ENCODE measurements at regions not wholly inside any gene's neighbourhood (a gene's known extent, or its start where the extent isn't known, plus 50 kb on each side); places are given as distances from the start of the nearest gene placed in this dataset.
"Not testable (repeated sequence)": the region's sequence is repeated elsewhere in the genome, so short reads cannot be mapped to it uniquely, and the experiment has no call there.

- WGBS, 3 donors: 88 to 96% (median 93%) methylated on average over 3 of the region's 3 CpGs
Measured at GRCh38 chr11:69584160-69584559, 56.8 kb upstream of the CCND1 start.

DNA sequence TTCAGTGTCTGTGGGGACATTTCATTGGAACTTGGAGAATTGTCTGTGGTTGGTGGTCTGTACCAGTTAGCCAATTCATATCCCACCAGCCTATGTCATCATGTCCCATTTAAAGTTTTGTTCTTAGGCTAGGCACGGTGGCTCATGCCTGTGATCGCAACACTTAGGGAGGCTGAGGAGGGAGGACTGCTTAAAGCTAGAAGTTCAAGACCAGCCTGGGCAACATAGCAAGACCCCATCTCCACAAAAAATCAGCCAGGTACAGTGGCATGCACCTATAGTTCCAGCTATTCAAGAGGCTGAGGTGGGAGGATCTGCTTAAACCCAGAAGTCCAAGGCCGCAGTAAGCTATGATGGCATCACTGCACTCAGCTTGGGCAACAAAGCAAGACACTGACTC lies 55.6 kb upstream of the CCND1 start:
- Histone ChIP-seq H3K4me1 (ENCODE audit: insufficient read depth) (no peaks in the 10 kb centered on the region), H3K27me3 (no peaks in the 10 kb centered on the region), H3K36me3 (no peaks in the 10 kb centered on the region), H3K9me3 (peaks cover 0 to 2% of the 10 kb centered on the region in 2 donors), H3K4me3 (no peak overlapping the region), H3K27ac (no peak overlapping the region)
- DNase-seq: no peak
- intact Hi-C loops (cut with DNase I): no loop called here
- WGBS, 3 donors: 93 to 97% (median 97%) methylated on average over 3 of the region's 3 CpGs
- TF ChIP-seq EP300 (IDR thresholded peaks at IDR 0.05): no peak
- no peak for TF ChIP-seq CTCF (IDR thresholded peaks at IDR 0.05)
- no peak for TF ChIP-seq POLR2A (IDR thresholded peaks at IDR 0.05)

More at GRCh38 chr11:69584160-69584559, 56.8 kb upstream of the CCND1 start:
- Histone ChIP-seq H3K27me3 (no peaks in the 10 kb centered on the region), H3K4me1 (ENCODE audit: insufficient read depth) (no peaks in the 10 kb centered on the region), H3K36me3 (no peaks in the 10 kb centered on the region), H3K4me3 (no peak overlapping the region), H3K27ac (no peak overlapping the region), H3K9me3 (peaks cover 0 to 2% of the 10 kb centered on the region in 2 donors)
- TF ChIP-seq EP300 (IDR thresholded peaks at IDR 0.05): no peak
- no peak for TF ChIP-seq POLR2A (IDR thresholded peaks at IDR 0.05)
- TF ChIP-seq CTCF (IDR thresholded peaks at IDR 0.05): no peak
- DNase-seq: no peak
- intact Hi-C loops (cut with DNase I): no loop called here

GRCh38 chr11:69587454-69588090 lies 53.4 kb upstream of the CCND1 start:
- H3K4me3 ChIP-seq: no peak overlapping the region
- intact Hi-C loops (cut with DNase I): no loop called here
- 83 to 95% (median 93%) methylated on average over 5 of the region's 5 CpGs for WGBS, 3 donors

DNA sequence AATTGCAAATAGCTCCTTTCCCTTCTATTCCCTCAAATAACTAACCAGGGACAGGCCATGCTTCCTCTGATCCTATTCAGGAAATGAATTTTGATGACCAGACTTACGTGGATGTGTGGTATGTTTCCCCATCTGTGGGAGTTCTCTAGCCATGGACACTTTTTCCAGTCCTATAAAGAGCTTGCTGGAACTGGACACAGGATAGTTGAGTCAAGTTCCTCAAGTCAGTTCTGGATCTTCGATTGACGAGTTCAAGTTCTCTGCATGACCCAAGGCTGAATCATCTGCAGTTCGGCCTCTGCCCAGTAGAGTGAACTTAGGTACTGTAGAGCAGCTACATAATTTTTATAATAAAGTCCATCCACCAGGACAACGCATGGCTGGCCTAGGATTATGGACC lies 52.7 kb upstream of the CCND1 start:
- intact Hi-C loops (cut with DNase I): no loop called here
- H3K4me1 ChIP-seq (ENCODE audit: insufficient read depth): no peaks in the 10 kb centered on the region
- peaks cover 0 to 2% of the 10 kb centered on the region in 2 donors for H3K9me3 ChIP-seq
- no peak overlapping the region for H3K27ac ChIP-seq
- H3K4me3 ChIP-seq: no peak overlapping the region
- no peak for DNase-seq
- no peaks in the 10 kb centered on the region for H3K36me3 ChIP-seq
- no peak for TF ChIP-seq POLR2A (IDR thresholded peaks at IDR 0.05)
- TF ChIP-seq EP300 (IDR thresholded peaks at IDR 0.05): no peak
- TF ChIP-seq CTCF (IDR thresholded peaks at IDR 0.05): no peak
- 66 to 80% (median 79%) methylated on average over 5 of the region's 5 CpGs for WGBS, 3 donors
- no peaks in the 10 kb centered on the region for H3K27me3 ChIP-seq

More at GRCh38 chr11:69587454-69588090, 53.4 kb upstream of the CCND1 start:
- DNase-seq: no peak
- Histone ChIP-seq H3K9me3 (peaks cover 0 to 2% of the 10 kb centered on the region in 2 donors), H3K27ac (no peak overlapping the region), H3K4me1 (ENCODE audit: insufficient read depth) (no peaks in the 10 kb centered on the region), H3K36me3 (no peaks in the 10 kb centered on the region), H3K27me3 (no peaks in the 10 kb centered on the region)
- no peak for TF ChIP-seq POLR2A (IDR thresholded peaks at IDR 0.05)
- TF ChIP-seq EP300 (IDR thresholded peaks at IDR 0.05): no peak
- TF ChIP-seq CTCF (IDR thresholded peaks at IDR 0.05): no peak

GRCh38 chr11:69590088-69590487 lies 50.9 kb upstream of the CCND1 start:
- H3K36me3 ChIP-seq: not testable (repeated sequence)

More at GRCh38 chr11:69590088-69590487, 50.9 kb upstream of the CCND1 start:
- H3K9me3 ChIP-seq; H3K4me1 ChIP-seq (ENCODE audit: insufficient read depth); DNase-seq; H3K27me3 ChIP-seq; H3K27ac ChIP-seq; H3K4me3 ChIP-seq; intact Hi-C loops (cut with DNase I): not testable (repeated sequence)
- 76 to 94% (median 86%) methylated on average over 1 of the region's 1 CpG for WGBS, 3 donors
